ENCODE measurements at regions not wholly inside any gene's neighbourhood (a gene's known extent, or its start where the extent isn't known, plus 50 kb on each side); places are given as distances from the start of the nearest gene placed in this dataset.
"Not testable (repeated sequence)": the region's sequence is repeated elsewhere in the genome, so short reads cannot be mapped to it uniquely, and the experiment has no call there.

- TF ChIP-seq CTCF, POLR2AphosphoS5 (IDR thresholded peaks at IDR 0.05): not testable (repeated sequence)
Observed at GRCh38 chr9:67196135-67196534, 203.8 kb upstream of the SPATA31A3 start.

All from prostate gland (tissue), 2 donors.